Left hindlimb (tissue), 1 donor: ENCODE measurements at regions not wholly inside any gene's neighbourhood (a gene's known extent, or its start where the extent isn't known, plus 50 kb on each side); places are given as distances from the start of the nearest gene placed in this dataset.
"Not testable (repeated sequence)": the region's sequence is repeated elsewhere in the genome, so short reads cannot be mapped to it uniquely, and the experiment has no call there.

Experiments
- DNase-seq: peaks from one replicate; pipeline ENCODE4 v3.0.0-alpha.2; 2018

GRCh38 chr5:99878830-99879229 is 656.3 kb upstream of the FAM174A start:
- DNase-seq = no peak

DNA sequence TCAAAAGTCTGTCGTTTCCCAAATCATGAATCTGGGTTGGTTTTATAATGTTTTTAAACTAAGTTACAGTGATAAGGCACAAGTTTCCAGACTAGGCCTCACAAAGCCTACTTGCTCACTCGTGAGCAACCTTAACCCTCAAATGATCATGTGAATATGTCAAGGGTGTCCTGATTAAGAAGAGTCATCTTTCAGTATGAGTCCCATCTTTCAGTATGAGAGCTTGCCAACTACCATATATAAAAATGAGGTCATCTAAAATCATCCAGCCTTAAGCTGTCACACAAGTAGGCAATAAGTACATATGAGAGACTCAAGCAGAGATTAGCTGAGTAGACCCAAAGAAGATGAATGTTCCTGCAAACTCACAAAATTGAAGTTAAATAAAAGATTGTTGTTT is 668.4 kb upstream of the FAM174A start:
- DNase-seq = no peak

DNA sequence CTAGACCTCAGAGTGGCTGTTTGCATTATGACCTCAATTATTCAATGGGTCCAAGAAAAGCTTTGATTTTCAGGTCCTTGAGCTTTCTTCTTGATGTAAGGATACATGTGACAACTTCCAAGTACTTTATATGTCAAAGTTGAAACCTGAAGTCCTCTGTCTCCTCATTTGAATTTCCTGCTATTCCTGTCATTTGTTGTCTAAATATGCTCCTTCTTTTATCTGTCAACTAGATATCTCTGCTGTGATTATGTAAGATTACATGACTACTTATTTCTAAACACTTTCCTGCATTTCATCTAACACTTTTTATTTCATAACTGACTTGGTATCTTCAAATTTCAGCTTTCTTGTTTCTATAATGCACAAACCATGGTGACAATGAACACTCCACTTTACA is 670.0 kb upstream of the FAM174A start:
- no peak for DNase-seq

DNA sequence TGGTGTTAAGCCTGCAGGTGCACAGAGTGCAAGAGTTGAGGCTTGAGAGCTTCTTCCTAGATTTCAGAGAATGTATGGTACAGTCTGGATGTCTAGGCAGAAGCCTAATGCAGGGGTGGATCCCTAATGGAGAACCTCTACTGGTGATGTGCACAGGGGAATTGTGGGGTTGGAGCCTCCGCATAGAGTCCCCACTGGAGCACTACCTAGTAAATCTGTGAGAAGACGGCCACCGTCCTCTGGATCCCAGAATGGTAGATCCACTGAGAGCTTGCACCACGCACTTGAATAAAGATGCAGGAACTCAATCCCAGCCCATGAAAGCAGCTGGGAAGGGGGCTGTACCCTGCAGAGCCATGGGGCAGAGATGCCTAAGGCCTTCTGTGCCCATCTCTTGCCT is 699.4 kb upstream of the FAM174A start:
- no peak for DNase-seq

GRCh38 chr5:99827136-99827535 is 708.0 kb upstream of the FAM174A start:
- no peak for DNase-seq

DNA sequence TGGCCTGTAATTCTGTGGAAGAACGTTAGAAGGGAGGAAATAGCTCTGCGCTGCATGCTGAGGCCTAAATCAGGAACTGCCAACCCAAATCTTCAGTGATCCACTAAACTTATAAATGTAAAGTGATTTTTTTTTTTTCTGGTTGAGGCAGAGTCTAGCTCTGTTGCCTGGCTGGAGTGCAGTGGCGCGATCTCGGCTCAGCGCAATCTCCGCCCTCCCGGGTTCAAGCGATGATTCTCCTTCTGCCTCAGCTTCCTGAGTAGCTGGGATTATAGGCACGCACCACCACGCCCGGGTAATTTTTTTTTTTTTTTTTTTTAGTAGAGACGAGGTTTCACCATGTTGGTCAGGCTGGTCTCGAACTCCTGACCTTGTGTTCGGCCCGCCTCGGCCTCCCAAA is 717.4 kb upstream of the FAM174A start:
- no peak for DNase-seq

DNA sequence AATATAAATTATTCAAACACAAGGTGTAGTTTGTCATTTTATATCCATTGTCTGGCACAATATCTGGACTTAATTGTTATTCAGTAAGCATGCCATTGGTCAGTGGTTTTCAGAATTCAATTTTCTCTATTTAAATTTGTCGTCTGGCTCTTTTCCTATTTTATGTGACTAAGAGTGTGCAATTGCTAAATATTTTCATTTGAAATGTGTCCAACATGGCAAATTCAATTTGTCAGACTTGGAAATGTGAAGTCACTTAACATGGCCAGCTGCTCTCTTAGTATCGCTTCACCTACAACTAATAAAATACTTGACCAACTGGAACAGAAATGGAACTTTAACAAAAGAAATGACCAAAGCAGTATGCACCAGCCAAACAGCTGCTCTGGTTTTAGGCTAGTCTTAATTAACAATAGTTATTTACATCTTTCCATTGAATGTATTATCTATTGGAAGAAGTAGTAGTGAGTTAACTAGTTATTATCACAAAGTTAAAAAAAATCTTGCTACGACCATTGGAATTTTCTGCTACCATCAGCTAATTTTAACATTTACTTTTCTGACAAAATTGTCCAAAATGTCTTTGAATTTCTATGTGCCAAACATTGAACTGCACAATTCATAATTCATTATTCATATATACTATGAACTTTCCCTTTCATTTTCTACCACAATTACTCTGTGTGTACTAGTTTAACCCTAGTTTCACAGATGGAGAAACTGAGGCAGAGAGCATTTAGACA is 720.7 kb upstream of the FAM174A start:
- no peak for DNase-seq

DNA sequence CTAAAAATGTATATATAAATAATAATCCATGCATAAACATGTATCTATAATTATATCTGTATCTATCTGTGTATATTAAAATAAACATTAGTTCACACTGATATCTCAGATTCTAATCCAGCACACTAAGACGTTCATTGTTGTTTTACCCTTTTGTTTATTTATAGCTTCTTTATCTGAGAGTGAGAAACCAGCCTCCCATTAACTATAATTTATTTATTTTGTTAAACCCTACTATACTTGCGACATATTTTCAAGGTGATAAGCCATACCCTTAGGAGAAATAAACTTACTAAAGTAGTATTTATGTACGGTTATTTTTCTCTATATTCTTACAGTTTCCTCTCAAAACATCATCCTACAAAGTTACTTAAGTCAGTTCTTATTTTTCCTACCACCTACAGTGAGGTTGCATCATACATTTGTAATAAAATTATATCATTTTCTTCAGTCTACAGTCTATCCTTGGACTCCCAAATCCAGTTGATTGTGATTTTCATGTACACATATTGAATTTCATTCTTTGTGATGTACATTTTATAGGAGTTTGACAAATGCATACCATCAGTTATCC is 726.4 kb upstream of the FAM174A start:
- DNase-seq = no peak

GRCh38 chr5:99807346-99807745 is 727.8 kb upstream of the FAM174A start:
- DNase-seq = no peak

DNA sequence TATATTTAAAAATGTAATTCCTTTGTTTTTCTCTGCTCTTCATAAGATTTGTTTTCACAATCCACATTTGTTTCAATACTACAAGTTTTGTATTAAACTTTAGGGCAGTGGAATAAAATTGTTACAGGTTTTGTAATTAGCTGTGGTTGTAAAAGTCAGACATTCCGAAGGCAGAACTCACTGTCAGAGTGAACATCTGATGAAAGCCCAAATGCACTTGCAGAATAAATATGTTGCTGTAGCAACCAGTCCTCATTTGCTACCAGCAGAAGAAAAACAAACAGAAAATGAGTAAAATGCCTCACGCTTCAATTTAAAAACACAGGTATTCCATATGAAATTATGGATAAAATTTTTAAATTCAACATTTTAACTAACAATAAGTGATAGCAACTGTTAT is 740.1 kb upstream of the FAM174A start:
- no peak for DNase-seq

DNA sequence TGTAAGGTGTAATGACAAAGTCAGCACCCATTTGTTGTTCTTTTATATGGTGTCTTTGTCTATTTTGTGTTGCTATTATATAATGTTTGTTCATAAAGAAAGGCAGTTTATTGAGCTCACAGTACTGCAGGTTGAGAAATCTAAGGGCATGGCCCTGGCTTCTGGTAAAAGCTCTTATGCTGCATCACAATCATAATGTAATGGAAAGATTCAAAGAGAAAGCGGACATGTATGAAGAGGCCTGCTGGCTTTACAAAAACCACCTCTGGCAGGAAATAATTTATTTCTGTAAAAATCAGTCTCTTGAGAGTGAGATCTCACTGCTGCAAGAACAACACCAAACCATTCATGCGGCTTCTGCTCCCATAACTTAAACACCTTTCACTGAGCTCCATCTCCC is 746.7 kb upstream of the FAM174A start:
- no peak for DNase-seq

DNA sequence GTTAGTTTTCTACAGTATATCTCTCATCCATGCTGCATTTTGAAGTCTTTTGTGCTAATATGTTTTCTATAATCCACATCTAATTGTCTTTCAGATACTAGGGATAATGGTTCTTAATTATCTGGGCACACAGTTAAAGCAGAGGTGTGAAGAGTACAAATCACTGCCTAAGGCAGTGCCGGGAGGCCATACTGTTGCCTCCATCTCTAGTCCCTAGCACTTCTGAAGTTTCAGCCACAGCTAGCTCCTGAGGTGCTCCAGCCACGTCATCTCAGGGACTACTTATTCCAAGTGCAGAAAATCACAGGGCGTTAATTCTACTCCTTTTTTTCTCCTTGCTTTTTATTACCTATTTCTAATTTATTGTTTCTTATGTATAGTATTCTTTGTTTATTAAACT is 760.0 kb upstream of the FAM174A start:
- DNase-seq = no peak

GRCh38 chr5:99773290-99773689 is 761.9 kb upstream of the FAM174A start:
- no peak for DNase-seq

DNA sequence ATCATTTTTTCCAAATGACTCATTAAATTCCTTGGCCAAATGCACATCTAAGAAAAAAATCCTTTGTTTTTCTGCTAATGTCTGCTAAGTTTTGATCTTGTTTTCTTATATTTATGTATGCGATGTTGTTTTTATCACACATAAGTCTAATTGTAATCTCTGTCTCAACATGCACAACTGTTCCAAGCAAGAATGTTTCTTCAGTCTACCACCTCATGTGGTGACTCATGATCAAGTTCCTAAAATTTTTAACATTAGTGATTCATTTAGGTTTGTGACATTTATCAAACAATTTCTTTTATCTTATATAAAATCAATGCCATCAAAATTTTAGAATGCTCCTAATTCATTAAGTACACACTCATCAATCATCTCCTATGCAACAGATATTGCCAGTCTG is 763.9 kb upstream of the FAM174A start:
- no peak for DNase-seq

GRCh38 chr5:99765011-99765410 is 770.2 kb upstream of the FAM174A start:
- DNase-seq = no peak

DNA sequence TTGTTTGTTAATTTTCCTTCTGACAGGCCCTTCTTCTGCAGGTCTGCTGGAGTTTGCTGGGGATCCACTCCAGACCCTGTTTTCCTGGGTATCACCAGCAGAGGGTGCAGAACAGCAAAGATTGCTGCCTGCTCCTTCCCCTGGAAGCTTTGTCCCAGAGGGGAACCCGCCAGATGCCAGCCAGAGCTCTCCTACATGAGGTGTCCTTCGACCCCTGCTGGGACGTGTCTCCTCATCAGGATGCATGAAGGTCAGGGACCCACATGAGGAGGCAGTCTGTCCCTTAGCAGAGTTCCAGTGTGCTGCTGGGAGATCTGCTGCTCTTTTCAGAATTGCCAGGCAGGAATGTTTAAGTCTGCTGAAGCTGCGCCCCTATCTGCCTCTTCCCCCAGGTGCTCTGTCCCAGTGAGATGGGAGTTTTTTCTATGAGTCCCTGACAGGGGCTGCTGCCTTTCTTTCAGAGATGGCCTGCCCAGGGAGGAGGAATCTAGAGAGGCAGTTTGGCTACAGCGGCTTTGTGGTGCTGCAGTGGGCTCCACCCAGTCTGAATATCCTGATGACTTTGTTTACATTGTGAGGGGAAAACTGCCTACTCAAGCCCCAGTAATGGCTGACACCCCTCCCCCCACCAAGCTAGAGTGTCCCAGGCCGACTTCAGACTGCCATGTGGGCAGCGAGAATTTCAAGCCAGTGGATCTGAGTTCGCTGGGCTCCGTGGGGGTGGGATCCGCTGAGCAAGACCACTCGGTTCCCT is 772.0 kb upstream of the FAM174A start:
- DNase-seq = no peak

GRCh38 chr5:99747342-99747741 is 787.8 kb upstream of the FAM174A start:
- DNase-seq = no peak

- not testable (repeated sequence) for DNase-seq
Observed at GRCh38 chr5:99733146-99733545, 802.0 kb upstream of the FAM174A start.

- DNase-seq = not testable (repeated sequence)
Observed at GRCh38 chr5:99730653-99731052, 801.8 kb upstream of the CHD1 start.

DNA sequence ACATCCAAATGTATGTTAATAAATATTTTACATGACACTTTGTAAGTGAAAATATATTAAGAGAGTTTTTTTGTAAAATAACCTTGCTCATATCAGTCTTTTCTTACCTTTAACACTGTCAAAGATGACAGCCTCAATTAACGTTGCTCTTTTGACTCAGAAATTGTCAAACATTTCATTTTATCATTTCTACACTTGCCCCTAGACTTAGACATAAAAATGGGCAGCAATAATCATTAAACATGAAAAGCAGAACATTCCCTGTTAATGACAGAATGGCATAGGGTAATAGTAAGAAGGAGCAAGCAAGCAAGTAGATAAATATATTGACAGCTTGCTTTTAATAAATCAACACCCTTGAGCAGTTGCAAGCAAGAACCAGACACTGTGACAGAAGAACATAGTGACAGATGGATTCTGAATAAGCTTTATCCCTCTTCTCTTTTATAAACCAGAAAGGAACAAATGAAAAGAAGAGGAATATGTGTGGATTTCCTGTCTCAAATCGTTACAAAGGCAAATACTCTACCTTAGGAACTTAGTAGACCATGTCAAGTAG is 796.0 kb upstream of the CHD1 start:
- no peak for DNase-seq

- no peak for DNase-seq
Observed at GRCh38 chr5:99721506-99721905, 792.7 kb upstream of the CHD1 start.

DNA sequence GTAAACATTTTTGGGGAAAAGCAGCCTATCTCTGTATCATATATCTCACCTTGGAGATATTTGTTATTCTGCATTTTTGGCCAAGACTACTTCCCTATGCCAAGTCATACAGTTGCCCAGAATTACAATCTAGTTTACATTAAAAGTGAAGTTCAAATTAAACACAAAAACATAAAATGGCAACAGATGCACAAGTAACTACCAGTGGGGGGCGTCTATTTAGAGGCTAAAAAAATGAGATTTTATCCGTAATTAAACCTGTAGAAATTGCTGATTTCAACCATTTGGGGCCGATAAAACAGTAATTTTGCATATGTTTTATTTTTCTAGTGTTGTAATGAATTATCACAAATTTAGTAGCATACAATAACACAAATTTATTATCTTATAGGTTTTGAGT is 787.1 kb upstream of the CHD1 start:
- no peak for DNase-seq

- DNase-seq = no peak
Observed at GRCh38 chr5:99706160-99706559, 777.4 kb upstream of the CHD1 start.

DNA sequence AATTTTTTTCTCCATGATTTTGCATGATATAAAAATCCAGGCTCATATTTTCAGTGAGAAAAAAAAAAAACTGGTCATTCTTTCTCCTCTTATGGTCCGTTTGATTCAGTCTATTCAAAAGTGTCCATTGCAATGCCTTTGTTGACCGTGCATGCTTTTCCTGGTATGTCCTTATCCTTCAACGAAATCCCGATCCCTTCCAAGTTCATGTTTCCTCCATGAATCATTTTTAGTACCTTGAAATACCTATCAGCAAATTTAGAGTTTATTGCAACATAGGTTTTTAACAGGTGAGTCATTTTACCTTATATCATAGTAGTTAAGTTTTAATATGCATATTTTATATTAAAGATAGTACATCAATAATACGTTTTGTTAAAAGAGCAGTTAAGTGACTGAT is 773.8 kb upstream of the CHD1 start:
- no peak for DNase-seq
